SK-N-SH (cell line): ENCODE measurements at regions not wholly inside any gene's neighbourhood (a gene's known extent, or its start where the extent isn't known, plus 50 kb on each side); places are given as distances from the start of the nearest gene placed in this dataset.

Experiments
- CHD2 ChIP-seq: fragments of 150-350 bp; IDR thresholded peaks from 2 replicates; pipeline ENCODE4 v1.6.1; 2018; ENCODE audit warnings: low read length; ENCODE audit not compliant: partially characterized antibody
- FOXM1 ChIP-seq: IDR thresholded peaks from 2 replicates; pipeline ENCODE4 v1.4.0; 2012; ENCODE audit warnings: low read depth, mild to moderate bottlenecking
- RAD21 ChIP-seq: IDR thresholded peaks from 2 replicates; pipeline ENCODE4 v1.6.1; 2012; ENCODE audit warnings: mild to moderate bottlenecking, low read length
- REST ChIP-seq: IDR thresholded peaks from 2 replicates; pipeline ENCODE4 v1.6.1; 2012; ENCODE audit warnings: mild to moderate bottlenecking, low read depth, low read length, moderate library complexity
- RFX5 ChIP-seq: IDR thresholded peaks from 2 replicates; pipeline ENCODE4 v1.6.1; 2012; ENCODE audit warnings: mild to moderate bottlenecking, improper control_type of control experiment, low read length
- SIN3A ChIP-seq: IDR thresholded peaks from 2 replicates; pipeline ENCODE4 v1.6.1; 2012; ENCODE audit warnings: low read depth, mild to moderate bottlenecking, low read length, moderate library complexity, borderline replicate concordance
- TCF12 ChIP-seq: IDR thresholded peaks from 2 replicates; pipeline ENCODE4 v1.4.0; 2012
- USF1 ChIP-seq: IDR thresholded peaks from 2 replicates; pipeline ENCODE4 v1.4.0; 2012; ENCODE audit warnings: low read depth, borderline replicate concordance
- TF ChIP-seq, protein P1 (sequence below): fragments of 200-600 bp; sonication (generic); IDR thresholded peaks from 2 replicates; pipeline ENCODE4 v1.6.1; 2017; ENCODE audit warnings: antibody characterized with exemption, mild to moderate bottlenecking, moderate library complexity

GRCh38 chr2:121068851-121069250, 216.2 kb downstream of the TFCP2L1 start:
- TF ChIP-seq, protein P1, sequence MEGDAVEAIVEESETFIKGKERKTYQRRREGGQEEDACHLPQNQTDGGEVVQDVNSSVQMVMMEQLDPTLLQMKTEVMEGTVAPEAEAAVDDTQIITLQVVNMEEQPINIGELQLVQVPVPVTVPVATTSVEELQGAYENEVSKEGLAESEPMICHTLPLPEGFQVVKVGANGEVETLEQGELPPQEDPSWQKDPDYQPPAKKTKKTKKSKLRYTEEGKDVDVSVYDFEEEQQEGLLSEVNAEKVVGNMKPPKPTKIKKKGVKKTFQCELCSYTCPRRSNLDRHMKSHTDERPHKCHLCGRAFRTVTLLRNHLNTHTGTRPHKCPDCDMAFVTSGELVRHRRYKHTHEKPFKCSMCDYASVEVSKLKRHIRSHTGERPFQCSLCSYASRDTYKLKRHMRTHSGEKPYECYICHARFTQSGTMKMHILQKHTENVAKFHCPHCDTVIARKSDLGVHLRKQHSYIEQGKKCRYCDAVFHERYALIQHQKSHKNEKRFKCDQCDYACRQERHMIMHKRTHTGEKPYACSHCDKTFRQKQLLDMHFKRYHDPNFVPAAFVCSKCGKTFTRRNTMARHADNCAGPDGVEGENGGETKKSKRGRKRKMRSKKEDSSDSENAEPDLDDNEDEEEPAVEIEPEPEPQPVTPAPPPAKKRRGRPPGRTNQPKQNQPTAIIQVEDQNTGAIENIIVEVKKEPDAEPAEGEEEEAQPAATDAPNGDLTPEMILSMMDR: no peak
- TF ChIP-seq FOXM1 (no peak), RAD21 (no peak), CHD2 (no peak), TCF12 (no peak), RFX5 (no peak), REST (no peak), SIN3A (no peak), USF1 (no peak)
